DMS53 treated with DMSO at 0.1 percent for 48 hours (cell line): ENCODE measurements at regions not wholly inside any gene's neighbourhood (a gene's known extent, or its start where the extent isn't known, plus 50 kb on each side); places are given as distances from the start of the nearest gene placed in this dataset.

Experiments
- DNase-seq: peaks from one replicate; lab custom pipeline; 2025; ENCODE audit not compliant: unreplicated experiment; lab: John Stamatoyannopoulos, UW

DNA sequence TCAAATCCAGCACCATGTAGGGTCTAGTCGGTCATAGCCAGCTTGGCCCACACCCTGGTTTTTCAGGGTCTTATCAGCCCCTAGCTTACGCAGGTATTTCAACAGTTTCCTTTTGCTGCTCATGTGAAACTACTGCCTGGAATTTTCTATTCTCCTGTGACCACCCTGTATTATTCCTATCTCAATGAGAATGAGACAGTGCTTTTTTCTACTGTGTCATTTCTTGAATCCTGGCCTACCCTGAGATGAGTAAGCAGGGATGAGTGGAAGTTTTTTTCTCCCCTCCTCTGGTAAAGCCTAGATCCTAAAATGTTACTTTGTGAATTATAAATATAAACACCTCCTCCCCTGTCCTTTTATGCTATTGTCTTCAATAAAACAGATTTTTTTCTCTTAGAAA, 62.7 kb upstream of the ARID2 start:
- DNase-seq = no peak

GRCh38 chr12:45667761-45668160, 61.7 kb upstream of the ARID2 start:
- DNase-seq = no peak

- DNase-seq = no peak
These were observed 60.9 kb upstream of the ARID2 start for GRCh38 chr12:45668641-45669040.

- DNase-seq = no peak
These were observed 60.4 kb upstream of the ARID2 start for GRCh38 chr12:45669093-45669492.

DNA sequence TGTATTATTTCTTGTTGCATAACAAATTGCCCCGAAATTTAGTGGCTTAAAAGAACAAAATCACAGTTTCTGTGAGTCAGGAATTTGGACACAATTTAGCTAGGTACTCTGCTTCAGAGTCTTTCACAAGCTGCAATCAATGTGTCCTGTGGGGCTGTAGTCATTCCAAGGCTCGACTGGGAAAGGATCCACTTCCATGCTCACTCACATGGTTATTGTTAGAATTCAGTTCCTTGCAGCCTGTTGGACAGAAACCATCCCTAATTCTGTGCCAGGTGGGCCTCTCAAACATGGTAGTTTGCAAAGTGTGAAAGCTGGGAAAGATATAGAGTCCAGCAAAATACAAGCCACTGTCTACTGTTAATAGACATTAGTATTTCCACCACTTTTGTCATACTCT, 59.7 kb upstream of the ARID2 start:
- no peak for DNase-seq

DNA sequence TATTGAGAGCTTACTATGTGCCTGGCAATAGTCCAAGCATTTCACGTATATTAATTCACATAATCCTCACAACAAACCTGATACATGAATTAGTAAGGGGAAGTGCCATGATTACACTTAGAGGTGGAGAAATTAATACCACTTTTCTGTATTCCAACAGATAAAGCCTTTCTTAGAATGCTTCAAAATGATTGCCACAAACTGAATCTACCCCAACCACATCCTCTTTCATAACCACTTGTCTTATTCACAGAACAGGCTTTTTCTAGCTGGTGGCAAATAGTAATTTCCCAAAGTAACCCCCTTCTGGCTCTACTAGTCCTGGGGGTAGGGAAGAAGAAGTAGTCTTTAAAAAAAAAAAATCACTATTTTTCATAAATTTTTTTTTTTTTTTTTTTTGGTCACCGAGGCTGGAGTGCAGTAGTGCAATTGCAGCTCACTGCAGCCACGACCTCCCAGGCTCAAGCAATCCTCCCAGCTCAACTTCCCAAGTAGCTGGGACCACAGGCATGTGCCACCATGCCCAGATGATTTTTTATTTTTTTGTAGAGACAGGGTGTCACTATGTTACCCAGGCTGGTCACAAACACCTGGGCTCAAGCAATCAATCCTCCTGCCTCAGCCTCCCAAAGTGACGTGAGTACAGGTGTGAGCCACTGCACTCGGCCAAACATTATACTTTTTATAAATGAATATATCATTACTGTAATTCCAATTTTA, 59.0 kb upstream of the ARID2 start:
- DNase-seq = no peak

- no peak for DNase-seq
These were observed 58.3 kb upstream of the ARID2 start for GRCh38 chr12:45671254-45671653.

GRCh38 chr12:45674181-45674977, 55.1 kb upstream of the ARID2 start:
- DNase-seq = peak; percentile 35

DNA sequence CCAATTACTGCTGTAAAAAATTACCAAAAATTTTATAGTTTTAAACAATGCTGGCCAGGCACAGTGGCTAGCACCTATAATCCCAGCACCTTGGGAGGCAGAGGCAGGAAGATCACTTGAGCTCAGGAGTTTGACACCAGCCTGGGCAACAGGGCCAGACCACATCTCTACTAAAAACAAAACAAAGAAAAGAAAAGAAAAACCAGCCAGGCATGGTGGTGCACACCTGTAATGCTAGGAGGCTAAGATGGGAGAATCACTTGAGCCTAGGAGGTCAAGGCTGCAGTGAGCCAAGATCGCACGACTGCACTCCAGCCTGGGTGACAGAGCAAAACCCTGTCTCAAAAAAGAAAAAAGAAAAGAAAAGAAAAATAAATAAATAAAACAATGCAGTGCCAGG, 54.0 kb upstream of the ARID2 start:
- no peak for DNase-seq
